Endodermal cell (in vitro differentiated cells): ENCODE measurements at regions not wholly inside any gene's neighbourhood (a gene's known extent, or its start where the extent isn't known, plus 50 kb on each side); places are given as distances from the start of the nearest gene placed in this dataset.

Source experiments
- DNase-seq: peaks from one replicate; pipeline ENCODE4 v3.0.0-alpha.2; 2017
- H3K27ac ChIP-seq: 2 replicates; pipeline ENCODE4 v1.5.1; 2013; ENCODE audit warnings: mild to moderate bottlenecking, low read depth, low read length, moderate library complexity
- H3K27me3 ChIP-seq: 2 replicates; pipeline ENCODE4 v1.6.1; 2013; ENCODE audit warnings: mild to moderate bottlenecking, low read length, moderate library complexity; ENCODE audit not compliant: insufficient read depth, control insufficient read depth, poor library complexity, severe bottlenecking
- H3K36me3 ChIP-seq: 2 replicates; pipeline ENCODE4 v1.7.0; 2013; ENCODE audit warnings: mild to moderate bottlenecking, low read length, moderate library complexity; ENCODE audit not compliant: control insufficient read depth, insufficient read depth
- H3K4me1 ChIP-seq: one replicate; pipeline ENCODE4 v1.7.0; 2013; ENCODE audit warnings: low read length; ENCODE audit not compliant: control insufficient read depth, insufficient read depth
- H3K4me3 ChIP-seq: 2 replicates; pipeline ENCODE4 v1.5.1; 2013; ENCODE audit warnings: mild to moderate bottlenecking, low read length, moderate library complexity
- H3K9ac ChIP-seq: 2 replicates; pipeline ENCODE4 v1.6.1; 2013; ENCODE audit warnings: mild to moderate bottlenecking, low read length, moderate library complexity; ENCODE audit not compliant: poor library complexity, severe bottlenecking; ENCODE audit errors: extremely low read depth
- H3K9me3 ChIP-seq: 2 replicates; pipeline ENCODE4 v1.6.1; 2013; ENCODE audit warnings: mild to moderate bottlenecking, low read length, moderate library complexity; ENCODE audit not compliant: control insufficient read depth
- H3K27ac Mint-ChIP-seq: 2 replicates; pipeline ENCODE4 v1.8.0; 2020; ENCODE audit warnings: mixed read lengths
- H3K27me3 Mint-ChIP-seq: 2 replicates; pipeline ENCODE4 v1.8.0; 2021; ENCODE audit warnings: mild to moderate bottlenecking, mixed read lengths; ENCODE audit not compliant: insufficient read depth
- H3K36me3 Mint-ChIP-seq: 2 replicates; pipeline ENCODE4 v1.8.0; 2020; ENCODE audit warnings: low read depth, mixed read lengths
- H3K4me1 Mint-ChIP-seq: 2 replicates; pipeline ENCODE4 v1.8.0; 2020; ENCODE audit warnings: mixed read lengths
- H3K4me3 Mint-ChIP-seq: 2 replicates; pipeline ENCODE4 v1.8.0; 2020; ENCODE audit warnings: mild to moderate bottlenecking, moderate library complexity, mixed read lengths
- H3K9me3 Mint-ChIP-seq: 2 replicates; pipeline ENCODE4 v1.8.0; 2020; ENCODE audit warnings: mild to moderate bottlenecking, mixed read lengths
- WGBS, 2 experiments: methylation state at CpG; one replicate each; pipeline versions ENCODE4 v1.1.5 to v1.1.7; 2013; ENCODE audit warnings: missing lambda C conversion rate in 2 of 2, mixed read lengths in 1 of 2; ENCODE audit not compliant: insufficient coverage in 1 of 2, insufficient read length in 1 of 2; 5-methylcytosine and 5-hydroxymethylcytosine counted together
- TF ChIP-seq, protein P1 (sequence below): fragments of 200-600 bp; sonication (generic); conservative IDR thresholded peaks from 2 replicates; pipeline ENCODE4 v1.5.0; 2021; ENCODE audit warnings: antibody characterized with exemption, mild to moderate bottlenecking

DNA sequence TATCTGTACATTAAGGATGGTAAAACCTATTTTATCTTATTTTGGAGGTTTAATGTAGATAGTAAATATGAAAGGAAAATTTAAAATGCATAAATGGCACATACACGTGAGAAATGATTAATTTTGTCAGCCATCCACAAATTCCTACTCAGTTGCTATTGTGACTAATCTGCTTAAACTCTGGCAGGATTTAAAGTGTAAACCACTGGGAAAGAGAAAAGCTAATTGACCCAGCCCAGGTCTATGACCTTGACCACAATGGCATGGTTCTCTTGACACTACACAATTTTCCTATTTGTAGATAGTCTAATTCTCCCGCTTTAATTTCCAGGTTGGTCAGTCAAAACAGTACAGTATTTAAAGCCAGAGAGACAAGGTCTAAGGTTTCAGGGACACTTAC lies 459.0 kb upstream of the KLF4 start:
- no peak for DNase-seq
- no peak overlapping the region for H3K4me3 Mint-ChIP-seq
- Histone ChIP-seq H3K4me1 (no peaks in the 10 kb centered on the region), H3K27ac (no peak overlapping the region), H3K27me3 (peaks cover 31% of the 10 kb centered on the region), H3K36me3 (no peaks in the 10 kb centered on the region), H3K9me3 (peaks cover 17% of the 10 kb centered on the region), H3K9ac (no peak overlapping the region), H3K4me3 (no peak overlapping the region)
- H3K27ac Mint-ChIP-seq = no peak overlapping the region
- peaks cover 8% of the 10 kb centered on the region for H3K4me1 Mint-ChIP-seq
- 89% methylated on average over 2 of the region's 2 CpGs; no CpG with 5 or more reads in 1 of the 2 experiments for WGBS, 2 experiments
- no peaks in the 10 kb centered on the region for H3K36me3 Mint-ChIP-seq
- peaks cover 37% of the 10 kb centered on the region for H3K27me3 Mint-ChIP-seq
- H3K9me3 Mint-ChIP-seq = peaks cover 19% of the 10 kb centered on the region
- TF ChIP-seq, protein P1, sequence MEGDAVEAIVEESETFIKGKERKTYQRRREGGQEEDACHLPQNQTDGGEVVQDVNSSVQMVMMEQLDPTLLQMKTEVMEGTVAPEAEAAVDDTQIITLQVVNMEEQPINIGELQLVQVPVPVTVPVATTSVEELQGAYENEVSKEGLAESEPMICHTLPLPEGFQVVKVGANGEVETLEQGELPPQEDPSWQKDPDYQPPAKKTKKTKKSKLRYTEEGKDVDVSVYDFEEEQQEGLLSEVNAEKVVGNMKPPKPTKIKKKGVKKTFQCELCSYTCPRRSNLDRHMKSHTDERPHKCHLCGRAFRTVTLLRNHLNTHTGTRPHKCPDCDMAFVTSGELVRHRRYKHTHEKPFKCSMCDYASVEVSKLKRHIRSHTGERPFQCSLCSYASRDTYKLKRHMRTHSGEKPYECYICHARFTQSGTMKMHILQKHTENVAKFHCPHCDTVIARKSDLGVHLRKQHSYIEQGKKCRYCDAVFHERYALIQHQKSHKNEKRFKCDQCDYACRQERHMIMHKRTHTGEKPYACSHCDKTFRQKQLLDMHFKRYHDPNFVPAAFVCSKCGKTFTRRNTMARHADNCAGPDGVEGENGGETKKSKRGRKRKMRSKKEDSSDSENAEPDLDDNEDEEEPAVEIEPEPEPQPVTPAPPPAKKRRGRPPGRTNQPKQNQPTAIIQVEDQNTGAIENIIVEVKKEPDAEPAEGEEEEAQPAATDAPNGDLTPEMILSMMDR = no peak

GRCh38 chr9:107948086-107948485 lies 458.5 kb upstream of the KLF4 start:
- 91 to 94% methylated on average over 6 of the region's 6 CpGs for WGBS, 2 experiments
- H3K27ac ChIP-seq = no peak overlapping the region
- H3K36me3 Mint-ChIP-seq = no peaks in the 10 kb centered on the region
- no peaks in the 10 kb centered on the region for H3K4me1 ChIP-seq
- H3K9me3 Mint-ChIP-seq = peaks cover 19% of the 10 kb centered on the region
- H3K27ac Mint-ChIP-seq = no peak overlapping the region
- peaks cover 17% of the 10 kb centered on the region for H3K9me3 ChIP-seq
- peaks cover 8% of the 10 kb centered on the region for H3K4me1 Mint-ChIP-seq
- H3K27me3 ChIP-seq = peaks cover 26% of the 10 kb centered on the region
- TF ChIP-seq, protein P1 = no peak
- no peak overlapping the region for H3K9ac ChIP-seq
- H3K4me3 Mint-ChIP-seq = no peak overlapping the region
- no peaks in the 10 kb centered on the region for H3K36me3 ChIP-seq
- H3K4me3 ChIP-seq = no peak overlapping the region
- no peak for DNase-seq
- H3K27me3 Mint-ChIP-seq = peaks cover 32% of the 10 kb centered on the region

DNA sequence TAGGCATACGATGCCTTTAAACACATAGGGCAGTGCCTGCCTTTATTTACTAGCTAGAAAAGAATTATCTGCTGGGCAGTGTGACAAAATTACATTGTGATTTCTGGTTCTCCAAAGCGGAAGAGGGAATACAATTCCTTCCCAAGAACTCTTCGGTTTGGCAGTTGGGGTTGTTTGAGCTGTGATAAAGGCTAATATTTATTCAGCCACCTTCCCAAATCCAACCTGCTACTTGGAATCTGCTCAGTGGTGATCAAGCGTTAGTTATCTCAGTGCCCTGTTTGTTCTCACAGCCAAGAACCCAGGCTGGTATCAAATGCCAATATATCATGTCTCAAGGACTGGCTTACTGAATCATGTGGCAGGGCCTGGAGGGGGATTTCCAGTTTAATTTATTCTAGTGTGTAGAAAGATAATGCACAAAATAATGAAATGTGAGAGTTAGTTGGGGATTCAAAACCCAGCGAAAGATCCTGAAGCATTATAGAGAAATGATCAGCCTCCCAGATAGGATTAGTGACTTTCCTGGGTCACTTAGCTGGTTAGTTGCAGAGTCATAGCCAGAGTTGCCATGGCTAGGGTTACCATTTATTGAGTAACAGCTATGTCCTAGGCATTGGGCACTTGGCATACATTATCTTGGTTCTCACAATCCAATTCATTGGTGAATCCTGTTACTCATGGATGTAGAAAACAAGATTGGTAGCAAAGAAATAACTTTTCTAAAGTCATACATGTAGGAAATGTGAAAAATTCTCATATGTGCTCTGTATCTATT lies 457.0 kb upstream of the KLF4 start:
- H3K4me3 ChIP-seq = no peak overlapping the region
- H3K4me3 Mint-ChIP-seq = no peak overlapping the region
- no peaks in the 10 kb centered on the region for H3K36me3 ChIP-seq
- H3K27me3 Mint-ChIP-seq = peaks cover 28% of the 10 kb centered on the region
- peaks cover 14% of the 10 kb centered on the region for H3K9me3 Mint-ChIP-seq
- peaks cover 24% of the 10 kb centered on the region for H3K27me3 ChIP-seq
- no peak overlapping the region for H3K9ac ChIP-seq
- TF ChIP-seq, protein P1 = no peak
- H3K36me3 Mint-ChIP-seq = no peaks in the 10 kb centered on the region
- H3K4me1 Mint-ChIP-seq = peaks cover 8% of the 10 kb centered on the region
- no peak overlapping the region for H3K27ac ChIP-seq
- H3K9me3 ChIP-seq = peaks cover 14% of the 10 kb centered on the region
- H3K4me1 ChIP-seq = no peaks in the 10 kb centered on the region
- WGBS, 2 experiments = 88 to 100% methylated on average over 2 to 5 of the region's 5 CpGs
- H3K27ac Mint-ChIP-seq = no peak overlapping the region
- DNase-seq = no peak
